Stimulated activated naive B cell treated with anti-CD40 and anti-IgM and Interleukin-4, amounts not matched to agents 10 μg/mL and 1 μg/mL and 100 μg/mL, for 72 hours (primary cell): ENCODE measurements at regions not wholly inside any gene's neighbourhood (a gene's known extent, or its start where the extent isn't known, plus 50 kb on each side); places are given as distances from the start of the nearest gene placed in this dataset.

Experiments
- ATAC-seq, 2 donors: fragments of 150-1000 bp; cut with Tn5 transposase; replicated peaks; 2 replicates each; pipeline ENCODE4 v1.10.0; 2021; ENCODE audit warnings: moderate library complexity in 1 of 2
- DNase-seq: peaks from one replicate; pipeline ENCODE4 v3.0.0; 2021
- H3K27ac Mint-ChIP-seq: one replicate; pipeline ENCODE4 v1.8.0; 2022; ENCODE audit warnings: mild to moderate bottlenecking, mixed read lengths
- H3K27me3 Mint-ChIP-seq, 2 donors: one replicate each; pipeline ENCODE4 v1.8.0; 2022; ENCODE audit warnings: mixed read lengths in 2 of 2
- H3K36me3 Mint-ChIP-seq, 2 donors: one replicate each; pipeline ENCODE4 v1.8.0; 2022; ENCODE audit warnings: mixed read lengths in 2 of 2, mild to moderate bottlenecking in 1 of 2
- H3K4me1 Mint-ChIP-seq, 2 donors: one replicate each; pipeline ENCODE4 v1.8.0; 2022; ENCODE audit warnings: mixed read lengths in 2 of 2, mild to moderate bottlenecking in 1 of 2
- H3K4me3 Mint-ChIP-seq, 2 donors: one replicate each; pipeline ENCODE4 v1.8.0; 2022; ENCODE audit warnings: mild to moderate bottlenecking in 2 of 2, mixed read lengths in 2 of 2, moderate library complexity in 1 of 2
- H3K9me3 Mint-ChIP-seq, 2 donors: one replicate each; pipeline ENCODE4 v1.8.0; 2022; ENCODE audit warnings: mixed read lengths in 2 of 2, mild to moderate bottlenecking in 1 of 2

DNA sequence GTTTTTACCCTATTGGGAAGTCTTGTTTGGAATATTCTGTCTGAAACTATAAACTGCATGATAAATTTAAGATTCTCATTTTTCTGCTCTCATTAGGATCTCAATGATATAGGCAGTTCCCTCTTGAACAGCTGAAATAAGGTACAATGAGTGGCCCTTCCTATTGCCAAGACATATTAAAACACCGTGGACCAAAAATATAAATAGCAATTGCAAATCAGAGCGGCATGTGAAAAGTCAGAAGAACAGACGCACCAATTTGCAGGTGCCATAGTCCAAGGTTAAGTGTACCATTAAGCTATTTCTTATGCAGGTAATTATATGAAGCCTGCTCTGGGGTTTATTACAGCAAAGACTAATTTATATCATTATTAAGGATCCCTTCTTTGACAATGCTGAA is 920.8 kb upstream of the CELF2 start:
- DNase-seq: no peak
- no peaks in the 10 kb centered on the region for H3K36me3 Mint-ChIP-seq
- H3K4me1 Mint-ChIP-seq: no peaks in the 10 kb centered on the region
- no peak overlapping the region for H3K4me3 Mint-ChIP-seq
- peaks cover 0 to 2% of the 10 kb centered on the region in 2 donors for H3K9me3 Mint-ChIP-seq
- ATAC-seq: no peak
- no peak overlapping the region for H3K27ac Mint-ChIP-seq
- no peaks in the 10 kb centered on the region for H3K27me3 Mint-ChIP-seq

DNA sequence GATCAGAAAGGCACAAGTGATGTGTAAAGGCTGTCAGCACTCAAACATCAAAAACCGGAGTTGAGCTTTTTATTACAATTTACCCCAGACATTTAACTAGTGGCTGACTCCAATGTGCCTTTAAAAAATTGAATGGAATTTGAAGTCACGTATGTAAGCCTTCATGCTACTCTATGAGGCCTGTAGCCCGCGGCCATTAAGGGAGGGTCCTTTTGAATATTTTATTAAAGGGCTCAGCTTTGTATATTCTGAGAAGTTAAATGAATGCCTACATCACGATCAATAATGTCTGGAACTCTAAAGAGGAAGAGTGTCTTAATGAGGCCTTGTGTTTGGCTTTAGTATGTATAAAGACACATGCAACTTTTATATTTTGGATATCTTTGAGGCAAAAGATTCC is 916.6 kb upstream of the CELF2 start:
- Mint-ChIP-seq H3K36me3 (no peaks in the 10 kb centered on the region), H3K4me3 (no peak overlapping the region), H3K9me3 (peaks cover 0 to 3% of the 10 kb centered on the region in 2 donors), H3K4me1 (no peaks in the 10 kb centered on the region), H3K27me3 (no peaks in the 10 kb centered on the region), H3K27ac (no peak overlapping the region)
- no peak for DNase-seq
- no peak for ATAC-seq

DNA sequence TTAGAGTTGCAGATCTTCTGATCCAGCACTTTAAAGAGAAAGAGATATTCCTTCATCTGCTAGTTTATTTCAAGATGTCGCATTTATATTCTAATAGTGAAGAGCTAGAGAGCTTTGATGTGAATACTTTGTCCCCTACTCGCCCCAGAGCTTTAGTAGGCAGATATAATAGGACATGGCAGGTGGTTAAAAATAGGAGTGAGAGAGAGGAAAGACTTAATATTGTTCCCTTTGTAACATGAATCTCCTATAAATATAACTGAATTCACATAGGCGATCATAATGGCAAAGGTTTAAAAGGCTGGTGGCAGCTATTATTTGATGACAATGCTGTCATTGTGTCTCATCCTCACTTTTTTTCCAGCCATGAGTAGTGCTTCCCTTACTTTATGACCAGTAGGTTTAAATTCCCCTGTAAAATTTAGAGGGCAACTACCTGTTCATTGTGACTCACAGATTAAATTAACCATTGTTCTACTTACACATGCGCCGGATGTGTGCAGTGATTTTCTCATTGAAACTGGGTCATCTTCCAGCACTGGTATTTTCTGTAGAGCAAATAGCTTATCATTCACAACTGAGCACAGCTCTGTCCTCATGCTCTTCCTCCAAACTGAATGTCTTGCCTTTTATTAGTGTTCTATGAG is 906.7 kb upstream of the CELF2 start:
- Mint-ChIP-seq H3K9me3 (peaks cover 4 to 6% of the 10 kb centered on the region in 2 donors), H3K4me1 (no peaks in the 10 kb centered on the region), H3K27ac (no peak overlapping the region), H3K27me3 (no peaks in the 10 kb centered on the region), H3K36me3 (no peaks in the 10 kb centered on the region), H3K4me3 (no peak overlapping the region)
- DNase-seq (no peak), ATAC-seq (no peak)

DNA sequence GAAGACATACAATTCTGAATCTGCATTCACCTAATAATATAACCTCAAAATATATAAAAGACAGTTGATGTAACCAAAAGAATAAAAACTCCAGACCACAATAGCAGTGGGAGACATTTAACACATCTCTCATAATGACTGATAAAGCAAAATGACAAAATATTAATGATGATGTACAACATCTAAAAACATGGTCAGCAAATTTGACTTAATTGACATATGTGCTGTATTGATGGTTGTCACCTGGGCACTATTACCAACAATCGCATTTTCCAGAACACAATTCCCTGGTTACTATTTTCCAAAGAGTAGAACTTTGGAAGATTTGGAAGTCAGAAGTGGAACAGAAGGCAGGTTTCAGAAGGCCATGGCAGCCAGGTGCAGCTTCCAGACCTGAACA is 899.5 kb upstream of the CELF2 start:
- no peaks in the 10 kb centered on the region for H3K27me3 Mint-ChIP-seq
- no peak overlapping the region for H3K4me3 Mint-ChIP-seq
- no peak overlapping the region for H3K27ac Mint-ChIP-seq
- H3K36me3 Mint-ChIP-seq: no peaks in the 10 kb centered on the region
- no peaks in the 10 kb centered on the region for H3K4me1 Mint-ChIP-seq
- ATAC-seq: no peak
- no peak for DNase-seq
- H3K9me3 Mint-ChIP-seq: peaks cover 9 to 12% of the 10 kb centered on the region in 2 donors

DNA sequence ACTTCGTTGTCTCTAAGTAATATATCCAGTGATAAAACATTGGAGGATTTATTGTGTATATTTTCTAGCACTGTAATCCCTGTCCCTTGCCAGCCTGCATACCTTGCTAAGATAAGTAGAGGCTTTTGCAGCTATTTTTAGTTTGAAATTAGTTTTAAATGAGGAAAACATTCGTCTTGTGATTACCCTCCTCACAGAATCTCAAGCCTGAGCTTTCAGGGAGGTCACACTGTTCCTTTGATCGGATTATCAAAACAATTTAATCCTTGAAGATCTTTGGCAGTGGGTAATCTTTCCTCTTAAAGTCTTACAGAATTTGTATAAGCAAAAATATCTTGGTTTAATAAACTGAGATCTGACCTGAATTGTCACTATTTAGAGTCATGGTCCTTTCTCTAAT is 897.0 kb upstream of the CELF2 start:
- Mint-ChIP-seq H3K27ac (no peak overlapping the region), H3K4me1 (peaks cover 2 to 4% of the 10 kb centered on the region in 2 donors)
- ATAC-seq: no peak

DNA sequence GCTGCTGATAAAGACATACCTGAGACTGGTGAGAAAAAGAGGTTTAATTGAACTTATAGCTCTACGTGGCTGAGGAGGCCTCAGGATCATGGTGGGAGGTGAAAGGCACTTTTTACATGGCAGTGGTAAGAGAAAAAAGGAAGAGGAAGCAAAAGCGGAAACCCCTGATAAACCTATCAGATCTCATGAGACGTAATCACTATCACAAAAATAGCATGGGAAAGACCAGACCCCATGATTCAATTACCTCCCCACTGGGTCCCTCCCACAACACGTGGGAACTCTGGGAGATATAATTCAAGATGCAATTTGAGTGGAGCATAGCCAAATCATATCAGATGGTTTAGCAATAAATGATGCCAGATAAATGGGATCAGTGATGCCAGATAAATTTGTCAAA is 892.0 kb upstream of the CELF2 start:
- Mint-ChIP-seq H3K27me3 (no peaks in the 10 kb centered on the region), H3K9me3 (peaks cover 4 to 5% of the 10 kb centered on the region in 2 donors), H3K36me3 (no peaks in the 10 kb centered on the region), H3K27ac (no peak overlapping the region), H3K4me3 (no peak overlapping the region), H3K4me1 (peaks cover 3 to 6% of the 10 kb centered on the region in 2 donors)
- no peak for ATAC-seq
- DNase-seq: no peak

More for the DNA sequence above, 897.0 kb upstream of the CELF2 start:
- Mint-ChIP-seq H3K27me3 (no peaks in the 10 kb centered on the region), H3K36me3 (no peaks in the 10 kb centered on the region), H3K4me3 (no peak overlapping the region), H3K9me3 (peaks cover 8 to 12% of the 10 kb centered on the region in 2 donors)
- DNase-seq: no peak

DNA sequence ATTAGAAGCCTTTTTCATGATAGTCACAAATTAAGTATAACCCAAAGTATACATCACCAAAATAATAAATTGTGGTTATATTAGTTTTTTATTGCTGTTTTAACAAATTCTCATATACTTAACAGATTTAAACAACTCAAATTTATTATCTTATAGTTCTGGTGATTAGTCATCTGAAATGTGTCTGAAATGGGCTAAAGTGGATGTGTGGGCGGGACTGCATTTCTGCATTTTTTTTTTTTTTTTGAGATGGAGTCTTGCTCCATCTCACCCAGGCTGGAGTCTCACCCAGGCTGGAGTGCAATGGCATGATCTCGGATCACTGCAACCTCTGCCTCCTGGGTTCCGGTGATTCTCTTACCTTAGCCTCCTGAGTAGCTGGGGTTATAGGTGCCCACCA is 891.5 kb upstream of the CELF2 start:
- no peaks in the 10 kb centered on the region for H3K36me3 Mint-ChIP-seq
- DNase-seq (no peak), ATAC-seq (no peak)
- H3K27ac Mint-ChIP-seq: no peak overlapping the region
- H3K4me3 Mint-ChIP-seq: no peak overlapping the region
- H3K27me3 Mint-ChIP-seq: no peaks in the 10 kb centered on the region
- peaks cover 4 to 5% of the 10 kb centered on the region in 2 donors for H3K9me3 Mint-ChIP-seq
- peaks cover 3 to 6% of the 10 kb centered on the region in 2 donors for H3K4me1 Mint-ChIP-seq

DNA sequence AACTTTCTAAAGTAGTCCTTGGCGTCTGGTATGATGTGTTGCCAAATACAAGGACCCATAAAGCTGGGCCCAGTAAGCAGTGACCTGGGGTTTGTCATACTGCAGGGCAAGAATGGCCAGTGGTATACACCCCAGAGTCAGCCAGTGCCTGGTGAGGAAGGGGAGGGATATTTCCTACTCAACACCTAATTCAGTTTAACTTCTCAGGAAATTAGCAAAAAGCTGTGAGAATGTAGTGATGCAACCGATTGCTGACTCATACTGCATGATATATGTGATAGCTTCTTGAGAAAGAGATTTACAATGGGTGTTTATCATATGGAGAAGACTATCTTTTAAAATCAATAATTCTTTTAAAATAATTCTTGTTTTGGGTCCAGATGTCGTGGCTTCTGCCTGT is 889.3 kb upstream of the CELF2 start:
- Mint-ChIP-seq H3K27ac (no peak overlapping the region), H3K36me3 (no peaks in the 10 kb centered on the region), H3K27me3 (no peaks in the 10 kb centered on the region), H3K9me3 (peaks cover 4 to 5% of the 10 kb centered on the region in 2 donors), H3K4me1 (peaks cover 3 to 6% of the 10 kb centered on the region in 2 donors), H3K4me3 (no peak overlapping the region)
- no peak for DNase-seq
- no peak for ATAC-seq

DNA sequence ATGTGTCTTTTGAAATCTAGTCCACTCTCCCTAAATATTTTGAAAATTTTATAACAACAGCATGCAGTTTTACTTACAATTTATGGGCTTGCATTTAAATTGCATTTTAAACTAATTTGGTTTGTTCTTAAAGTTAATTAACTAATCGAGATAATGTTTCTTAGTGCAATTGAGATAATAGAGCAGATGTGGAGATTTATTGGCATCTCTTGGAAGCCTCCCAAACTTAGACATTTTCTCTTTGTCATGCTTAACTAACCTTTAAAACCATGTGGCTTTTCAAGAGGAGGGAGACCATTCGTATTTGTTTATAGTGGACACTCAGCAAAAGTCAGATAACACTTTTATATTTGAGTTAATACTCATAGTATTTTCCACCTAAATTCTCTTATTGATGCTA is 887.0 kb upstream of the CELF2 start:
- no peak overlapping the region for H3K27ac Mint-ChIP-seq
- no peak overlapping the region for H3K4me3 Mint-ChIP-seq
- H3K9me3 Mint-ChIP-seq: no peaks in the 10 kb centered on the region
- ATAC-seq (no peak), DNase-seq (no peak)
- H3K4me1 Mint-ChIP-seq: peaks cover under 1 to 2% of the 10 kb centered on the region in 2 donors
- H3K36me3 Mint-ChIP-seq: no peaks in the 10 kb centered on the region
- H3K27me3 Mint-ChIP-seq: no peaks in the 10 kb centered on the region

DNA sequence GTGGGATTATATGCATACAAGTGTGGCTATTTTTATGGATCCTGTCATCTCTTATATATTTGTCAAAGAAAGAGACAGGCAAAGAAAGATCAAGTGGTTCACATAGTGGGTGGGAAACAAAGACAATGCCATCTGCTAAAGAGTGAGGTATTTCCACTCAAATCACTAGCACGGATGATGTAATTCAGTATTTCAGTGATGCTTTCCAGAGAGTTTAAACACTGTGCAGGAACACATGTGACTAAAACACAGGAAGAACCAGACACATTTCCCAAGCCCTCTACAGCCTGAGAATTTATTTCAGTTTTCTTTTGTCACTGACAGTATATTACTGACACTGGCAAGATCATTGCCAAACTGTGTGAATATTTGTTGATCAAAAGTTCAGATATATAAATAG is 885.7 kb upstream of the CELF2 start:
- Mint-ChIP-seq H3K9me3 (no peaks in the 10 kb centered on the region), H3K27me3 (no peaks in the 10 kb centered on the region), H3K27ac (no peak overlapping the region), H3K36me3 (no peaks in the 10 kb centered on the region), H3K4me1 (no peaks in the 10 kb centered on the region), H3K4me3 (no peak overlapping the region)
- DNase-seq (no peak), ATAC-seq (no peak)

DNA sequence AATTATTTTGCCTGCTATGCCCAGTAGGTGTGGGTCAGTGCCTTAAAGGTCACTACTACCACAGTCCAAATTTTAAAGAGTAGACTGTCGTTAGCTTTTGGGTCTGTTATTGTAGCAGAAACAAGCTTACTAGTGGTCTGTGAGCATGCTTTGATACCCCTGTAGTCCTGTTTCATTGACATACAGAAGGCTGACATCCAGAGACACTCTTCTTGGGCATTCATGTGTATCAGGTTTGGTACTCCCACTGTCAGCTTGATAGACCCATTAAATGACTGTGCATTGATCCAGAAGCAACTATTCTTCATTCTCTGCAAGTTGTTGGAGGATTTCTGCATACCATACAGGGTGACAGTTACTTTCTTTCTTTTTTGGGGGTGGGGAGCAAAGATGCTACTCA is 884.4 kb upstream of the CELF2 start:
- Mint-ChIP-seq H3K27me3 (no peaks in the 10 kb centered on the region), H3K9me3 (no peaks in the 10 kb centered on the region), H3K4me1 (no peaks in the 10 kb centered on the region), H3K4me3 (no peak overlapping the region), H3K36me3 (no peaks in the 10 kb centered on the region), H3K27ac (no peak overlapping the region)
- ATAC-seq: no peak
- no peak for DNase-seq

DNA sequence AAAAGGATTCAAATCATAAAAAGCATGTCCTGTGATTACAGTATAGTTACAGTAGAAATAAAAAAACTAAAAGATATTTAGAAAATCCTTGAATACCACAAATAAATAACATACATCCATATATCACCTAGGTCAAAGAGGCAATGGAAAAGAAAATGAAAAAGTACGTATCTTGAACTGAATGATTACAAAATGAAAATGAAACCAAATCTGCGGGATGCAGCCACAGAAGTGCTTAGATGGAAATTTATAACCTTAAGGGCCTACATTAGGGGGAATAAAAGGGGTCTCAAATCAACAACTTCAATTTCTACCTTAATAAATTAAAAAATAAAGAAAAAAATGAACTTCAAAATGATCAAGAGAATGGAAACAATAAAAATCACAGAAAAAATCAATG is 879.0 kb upstream of the CELF2 start:
- H3K36me3 Mint-ChIP-seq: no peaks in the 10 kb centered on the region
- peak overlapping the region; percentile 33 to 48 for H3K4me3 Mint-ChIP-seq
- no peak for ATAC-seq
- H3K27me3 Mint-ChIP-seq: no peaks in the 10 kb centered on the region
- H3K4me1 Mint-ChIP-seq: no peaks in the 10 kb centered on the region
- no peak for DNase-seq
- H3K9me3 Mint-ChIP-seq: no peaks in the 10 kb centered on the region
- H3K27ac Mint-ChIP-seq: no peak overlapping the region

DNA sequence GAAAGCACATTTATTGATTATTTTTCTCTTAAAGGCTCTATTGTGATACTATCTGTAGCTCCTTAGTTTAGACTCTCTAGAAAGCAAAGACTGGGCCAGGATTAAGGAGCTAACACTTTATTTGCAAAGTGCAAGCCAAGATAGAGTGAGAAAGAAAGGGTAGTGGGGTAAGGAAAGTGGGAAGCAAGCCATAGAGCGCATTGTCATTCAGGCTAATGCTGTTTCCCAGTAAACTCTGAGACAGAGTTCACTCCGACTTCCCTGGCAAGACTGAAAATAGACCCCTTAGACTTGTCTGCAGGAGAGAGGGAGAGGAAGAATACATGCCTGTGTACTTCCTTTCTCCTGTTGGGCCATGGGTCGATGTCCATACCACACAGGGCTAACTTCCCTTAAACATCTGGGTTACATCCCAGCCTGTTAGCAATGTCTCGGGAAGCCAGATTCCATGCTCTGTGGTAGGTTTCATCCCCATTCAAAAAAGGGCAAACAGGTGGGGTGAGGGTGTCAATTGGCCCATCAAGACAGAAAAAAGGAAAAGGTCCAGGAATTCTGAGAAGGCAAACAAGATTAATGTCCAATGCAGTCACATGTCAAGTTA is 875.8 kb upstream of the CELF2 start:
- no peak overlapping the region for H3K27ac Mint-ChIP-seq
- no peaks in the 10 kb centered on the region for H3K4me1 Mint-ChIP-seq
- H3K4me3 Mint-ChIP-seq: no peak overlapping the region
- no peaks in the 10 kb centered on the region for H3K36me3 Mint-ChIP-seq
- DNase-seq: no peak
- no peak for ATAC-seq
- no peaks in the 10 kb centered on the region for H3K9me3 Mint-ChIP-seq
- no peaks in the 10 kb centered on the region for H3K27me3 Mint-ChIP-seq

DNA sequence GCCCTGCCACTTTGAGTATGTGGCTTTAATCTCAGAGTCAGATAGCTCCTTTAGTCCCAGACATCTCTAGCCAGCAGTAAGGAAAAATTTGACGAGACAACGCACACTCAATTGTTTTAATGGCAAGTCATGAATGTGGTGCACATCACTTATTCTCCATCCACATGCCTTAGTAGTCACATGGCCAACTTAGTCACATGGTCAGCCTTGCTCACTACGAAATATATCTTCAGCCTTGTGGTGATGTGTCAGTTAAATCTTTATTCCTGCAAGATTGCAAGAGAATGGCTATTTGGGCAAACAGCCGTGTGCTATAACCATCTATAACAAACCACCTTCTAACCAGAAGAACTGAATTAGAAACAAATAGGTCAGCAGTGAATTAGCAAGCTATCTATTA is 871.1 kb upstream of the CELF2 start:
- DNase-seq: no peak
- Mint-ChIP-seq H3K36me3 (no peaks in the 10 kb centered on the region), H3K4me3 (no peak overlapping the region), H3K9me3 (no peaks in the 10 kb centered on the region), H3K27me3 (no peaks in the 10 kb centered on the region), H3K27ac (no peak overlapping the region), H3K4me1 (no peaks in the 10 kb centered on the region)
- ATAC-seq: no peak

DNA sequence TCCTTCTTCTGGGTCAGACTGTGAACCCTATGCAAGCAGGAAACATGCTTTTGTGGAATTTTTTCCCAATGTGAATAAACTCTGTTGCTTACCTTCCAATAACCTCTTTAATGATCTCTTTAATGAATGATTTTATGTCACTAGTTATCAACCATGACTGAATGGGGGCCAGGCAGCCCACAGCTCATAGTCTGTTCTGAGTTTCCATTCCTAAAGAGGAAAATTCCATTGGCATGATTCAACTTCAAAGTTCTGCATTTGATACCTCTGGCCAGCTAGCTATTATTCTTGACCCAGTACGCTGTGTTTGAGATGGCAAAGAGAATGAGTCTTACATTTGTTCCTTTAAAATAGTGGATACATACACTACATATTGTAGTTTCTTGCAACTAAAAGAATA is 867.8 kb upstream of the CELF2 start:
- no peaks in the 10 kb centered on the region for H3K36me3 Mint-ChIP-seq
- no peaks in the 10 kb centered on the region for H3K27me3 Mint-ChIP-seq
- H3K4me3 Mint-ChIP-seq: no peak overlapping the region
- DNase-seq (no peak), ATAC-seq (no peak)
- no peaks in the 10 kb centered on the region for H3K4me1 Mint-ChIP-seq
- H3K9me3 Mint-ChIP-seq: no peaks in the 10 kb centered on the region
- no peak overlapping the region for H3K27ac Mint-ChIP-seq
